IPS DF 6.9 (cell line): ENCODE measurements at regions not wholly inside any gene's neighbourhood (a gene's known extent, or its start where the extent isn't known, plus 50 kb on each side); places are given as distances from the start of the nearest gene placed in this dataset.

ENCODE experiments used
- DNase-seq: peaks from one replicate; pipeline ENCODE4 v3.0.0-alpha.2; 2013; ENCODE audit warnings: low read depth, low spot score
- H3K27ac ChIP-seq: one replicate; pipeline ENCODE4 v1.5.1; 2013; ENCODE audit warnings: low read length, control low read depth
- H3K27me3 ChIP-seq: 2 replicates; pipeline ENCODE4 v1.6.1; 2013; ENCODE audit warnings: mild to moderate bottlenecking, low read length; ENCODE audit not compliant: control insufficient read depth, insufficient read depth
- H3K36me3 ChIP-seq: 2 replicates; pipeline ENCODE4 v1.6.1; 2013; ENCODE audit warnings: low read length; ENCODE audit not compliant: control insufficient read depth, insufficient read depth
- H3K4me1 ChIP-seq: 2 replicates; pipeline ENCODE4 v1.6.1; 2013; ENCODE audit warnings: low read length; ENCODE audit not compliant: control insufficient read depth, insufficient read depth
- H3K4me3 ChIP-seq: 2 replicates; pipeline ENCODE4 v1.5.1; 2013; ENCODE audit warnings: mild to moderate bottlenecking, low read length
- H3K9me3 ChIP-seq: 2 replicates; pipeline ENCODE4 v1.6.1; 2013; ENCODE audit warnings: low read length, inconsistent platforms; ENCODE audit not compliant: control insufficient read depth, insufficient read depth
- WGBS: extraction: QIAGEN DNeasy Blood & Tissue Kit; methylation state at CpG from one replicate; pipeline ENCODE4 v1.1.7; 2013; ENCODE audit warnings: mixed read lengths, missing lambda C conversion rate; ENCODE audit not compliant: insufficient read length, insufficient coverage; 5-methylcytosine and 5-hydroxymethylcytosine counted together

DNA sequence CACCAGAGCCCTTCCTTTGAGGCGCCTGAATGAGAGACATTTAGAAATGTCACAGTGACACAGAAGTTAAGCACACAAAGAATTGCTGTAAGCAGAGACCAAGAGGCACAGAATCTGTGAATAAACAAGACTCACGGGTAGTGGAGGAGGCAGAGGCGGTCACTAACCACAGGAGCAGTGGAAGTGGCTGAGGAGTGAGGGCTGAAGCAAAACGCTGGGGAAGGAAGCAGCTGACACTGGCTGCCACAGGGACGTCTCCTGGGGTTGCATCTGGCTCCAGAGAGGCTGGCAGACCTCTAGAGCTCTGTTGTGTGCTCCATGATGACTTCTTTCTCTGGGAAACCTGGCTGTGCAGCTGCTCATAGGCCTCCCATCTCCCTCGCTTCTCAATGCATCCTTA lies 65.0 kb upstream of the SLC2A12 start:
- Histone ChIP-seq H3K9me3 (no peaks in the 10 kb centered on the region), H3K4me3 (no peak overlapping the region), H3K36me3 (no peaks in the 10 kb centered on the region; the same call in 1 of the 2 replicates), H3K4me1 (0 out of 2 replicates have a peak, but pooled peaks cover 1% of the 10 kb centered on the region), H3K27ac (no peak overlapping the region), H3K27me3 (no peaks in the 10 kb centered on the region)
- WGBS, result no CpG with 5 or more reads among the region's 6 CpGs
- no peak for DNase-seq

DNA sequence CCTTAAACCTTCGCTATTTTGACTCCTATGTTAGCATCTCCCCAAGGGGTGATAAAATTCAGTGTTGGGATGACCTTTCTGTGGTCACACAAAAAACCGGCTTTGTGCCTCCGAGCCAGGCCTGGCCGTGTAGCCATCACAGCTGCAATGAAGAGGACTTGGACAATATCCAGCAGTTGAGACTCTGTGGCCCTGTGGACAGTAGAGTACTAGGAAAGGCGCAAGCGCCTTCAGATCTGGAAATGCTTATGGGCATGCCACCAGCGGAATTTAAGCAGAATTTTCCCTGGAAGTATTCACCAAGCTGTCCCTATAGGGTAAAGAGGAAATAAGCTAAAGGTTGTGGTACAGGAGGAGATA lies 63.3 kb upstream of the SLC2A12 start:
- 0 out of 2 replicates have a peak, but pooled peaks cover 1% of the 10 kb centered on the region for H3K4me1 ChIP-seq
- H3K4me3 ChIP-seq, result no peak overlapping the region
- H3K36me3 ChIP-seq, result no peaks in the 10 kb centered on the region; the same call in 1 of the 2 replicates
- H3K9me3 ChIP-seq, result no peaks in the 10 kb centered on the region
- no CpG with 5 or more reads among the region's 7 CpGs for WGBS
- no peak for DNase-seq
- no peaks in the 10 kb centered on the region for H3K27me3 ChIP-seq
- H3K27ac ChIP-seq, result no peak overlapping the region

DNA sequence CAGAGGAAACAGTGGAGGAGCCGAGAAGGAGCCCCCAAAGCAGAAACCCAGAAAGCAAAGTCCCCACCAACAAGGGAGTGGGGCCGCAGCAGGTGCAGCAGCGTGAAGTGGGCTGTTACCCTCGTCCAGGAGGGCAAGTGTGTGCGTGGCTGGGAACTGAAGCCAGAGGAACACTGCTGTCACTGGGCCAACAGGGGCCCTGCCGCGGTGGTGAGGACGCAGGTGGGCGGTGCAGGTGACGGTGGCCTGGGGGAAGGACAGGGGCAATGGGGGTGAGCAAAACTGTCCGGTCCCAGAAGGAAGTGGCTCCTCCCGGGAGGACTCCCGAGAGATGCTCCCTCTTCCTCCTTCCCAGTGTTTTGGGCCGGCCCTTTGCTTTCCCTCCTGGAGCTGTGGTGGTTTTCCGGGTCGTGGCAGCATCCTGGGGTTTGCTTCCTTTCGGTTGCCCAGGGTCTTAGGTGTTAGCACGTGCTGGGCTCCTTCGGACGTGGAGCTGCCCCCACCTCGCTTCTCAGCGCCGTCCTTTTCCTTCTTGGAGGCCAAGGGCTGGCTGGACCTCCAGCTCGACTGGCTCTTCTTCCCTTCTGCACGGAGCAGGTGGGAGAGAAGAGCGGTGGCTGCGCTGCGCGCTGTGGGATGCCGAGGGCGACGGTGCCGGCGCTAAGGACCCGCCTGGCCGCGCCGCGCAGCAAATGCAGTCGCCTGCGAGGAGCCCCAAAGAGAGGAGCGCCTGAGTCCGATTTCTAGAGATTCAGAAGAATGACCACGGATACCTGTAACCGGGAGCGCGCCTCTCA lies 62.7 kb upstream of the SLC2A12 start:
- Histone ChIP-seq H3K36me3 (no peaks in the 10 kb centered on the region; the same call in 1 of the 2 replicates), H3K27me3 (no peaks in the 10 kb centered on the region), H3K4me3 (no peak overlapping the region), H3K27ac (no peak overlapping the region), H3K4me1 (0 out of 2 replicates have a peak, but pooled peaks cover 1% of the 10 kb centered on the region), H3K9me3 (no peaks in the 10 kb centered on the region)
- no peak for DNase-seq
- WGBS, result no CpG with 5 or more reads among the region's 47 CpGs

DNA sequence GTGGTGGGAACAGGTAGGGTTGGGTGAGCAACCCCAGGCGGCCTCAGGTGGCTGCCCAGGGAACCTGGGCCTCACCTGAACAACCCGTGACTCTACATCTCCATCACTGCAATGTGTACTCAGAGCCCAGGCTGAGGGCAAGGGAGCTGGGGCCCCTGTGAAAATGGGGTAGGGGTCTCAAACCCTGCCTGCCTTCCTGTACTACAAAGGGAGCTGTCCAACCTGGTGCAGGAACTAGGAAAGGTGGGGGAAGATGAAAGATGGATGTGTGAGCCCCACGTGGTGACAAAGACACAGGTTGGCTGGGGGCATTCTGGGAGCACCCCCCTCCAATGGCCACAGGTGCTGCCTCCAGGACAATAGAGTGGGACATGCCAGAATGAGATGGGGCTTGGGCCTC lies 62.1 kb upstream of the SLC2A12 start:
- H3K4me3 ChIP-seq, result no peak overlapping the region
- no peak overlapping the region for H3K27ac ChIP-seq
- H3K9me3 ChIP-seq, result no peaks in the 10 kb centered on the region
- WGBS, result no CpG with 5 or more reads among the region's 3 CpGs
- 0 out of 2 replicates have a peak, but pooled peaks cover 1% of the 10 kb centered on the region for H3K4me1 ChIP-seq
- H3K36me3 ChIP-seq, result no peaks in the 10 kb centered on the region; the same call in 1 of the 2 replicates
- no peak for DNase-seq
- H3K27me3 ChIP-seq, result no peaks in the 10 kb centered on the region

DNA sequence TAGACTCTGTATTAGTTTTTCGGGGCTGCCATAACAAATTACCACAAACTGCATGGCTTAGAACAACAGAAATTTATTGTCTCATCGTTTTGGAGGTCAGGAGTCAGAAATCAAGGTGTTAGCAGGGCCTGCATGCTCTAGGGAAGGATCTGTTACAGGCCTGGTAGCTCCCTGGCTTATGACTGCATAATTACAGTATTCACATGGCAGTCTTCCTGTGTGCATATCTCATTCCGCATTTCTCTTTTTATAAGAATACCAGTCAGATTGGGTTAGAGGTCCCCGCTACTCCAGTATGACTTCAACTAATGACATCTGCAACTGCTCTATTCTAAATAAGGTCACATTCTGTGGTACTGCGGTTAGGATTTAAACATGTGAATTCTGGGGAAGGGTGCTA lies 59.3 kb upstream of the SLC2A12 start:
- Histone ChIP-seq H3K9me3 (no peaks in the 10 kb centered on the region), H3K27me3 (no peaks in the 10 kb centered on the region), H3K36me3 (no peaks in the 10 kb centered on the region; the same call in 1 of the 2 replicates), H3K4me1 (no peaks in the 10 kb centered on the region), H3K4me3 (no peak overlapping the region), H3K27ac (no peak overlapping the region)
- DNase-seq, result no peak
- WGBS, result no CpG with 5 or more reads among the region's 5 CpGs

DNA sequence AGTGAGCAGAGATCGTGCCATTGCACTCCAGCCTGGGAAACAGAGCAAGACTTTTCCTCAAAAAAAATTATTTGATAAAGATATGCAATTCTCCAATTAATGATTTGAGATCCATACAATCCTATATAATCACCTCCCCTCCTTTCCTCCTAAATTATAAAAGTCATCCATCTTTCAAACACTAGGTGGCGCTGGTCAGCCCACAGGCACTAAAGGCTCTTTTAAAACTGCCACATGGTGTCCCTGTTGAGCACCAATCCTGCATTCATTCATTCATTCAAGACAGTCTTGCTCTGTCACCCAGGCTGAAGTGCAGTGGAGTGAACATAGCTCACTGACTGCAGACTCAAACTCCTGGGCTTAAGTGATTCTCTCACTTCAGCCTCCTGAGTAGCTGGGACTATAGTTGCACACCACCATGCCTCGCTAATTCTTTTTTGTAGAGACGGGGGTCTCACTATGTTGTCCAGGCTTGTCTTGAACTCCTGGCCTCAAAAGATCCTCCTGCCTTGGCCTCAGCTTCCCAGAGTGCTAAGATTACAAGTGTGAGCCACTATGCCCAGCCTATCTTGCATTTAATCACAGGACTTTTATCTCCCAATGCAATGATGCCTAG lies 58.7 kb upstream of the SLC2A12 start:
- no peaks in the 10 kb centered on the region for H3K27me3 ChIP-seq
- H3K27ac ChIP-seq, result no peak overlapping the region
- no peaks in the 10 kb centered on the region; the same call in 1 of the 2 replicates for H3K36me3 ChIP-seq
- H3K4me1 ChIP-seq, result no peaks in the 10 kb centered on the region
- H3K9me3 ChIP-seq, result no peaks in the 10 kb centered on the region
- no CpG with 5 or more reads among the region's 4 CpGs for WGBS
- no peak overlapping the region for H3K4me3 ChIP-seq
- DNase-seq, result peak; percentile 39

DNA sequence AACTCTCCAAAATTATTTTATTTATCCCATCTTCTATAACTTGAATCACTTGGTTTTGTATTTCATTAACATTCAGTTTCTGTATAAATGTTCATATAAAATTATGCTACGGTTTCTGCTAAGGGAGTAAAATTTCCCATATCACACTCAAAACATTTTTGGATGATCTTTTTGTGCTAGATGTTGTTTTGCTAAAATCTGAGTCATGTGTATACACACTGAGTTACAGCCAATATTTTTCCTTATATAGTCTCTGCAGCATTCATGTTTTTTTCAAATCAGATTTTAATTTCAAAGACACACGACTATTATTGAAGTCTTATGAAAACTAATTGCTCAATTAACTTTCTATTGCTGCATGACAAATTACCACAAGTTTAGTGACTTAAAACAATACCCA lies 54.3 kb upstream of the SLC2A12 start:
- Histone ChIP-seq H3K27me3 (no peaks in the 10 kb centered on the region), H3K9me3 (no peaks in the 10 kb centered on the region), H3K4me3 (no peak overlapping the region), H3K27ac (no peak overlapping the region), H3K4me1 (no peaks in the 10 kb centered on the region), H3K36me3 (no peaks in the 10 kb centered on the region)
- WGBS, result no CpG with 5 or more reads among the region's 2 CpGs
- no peak for DNase-seq

DNA sequence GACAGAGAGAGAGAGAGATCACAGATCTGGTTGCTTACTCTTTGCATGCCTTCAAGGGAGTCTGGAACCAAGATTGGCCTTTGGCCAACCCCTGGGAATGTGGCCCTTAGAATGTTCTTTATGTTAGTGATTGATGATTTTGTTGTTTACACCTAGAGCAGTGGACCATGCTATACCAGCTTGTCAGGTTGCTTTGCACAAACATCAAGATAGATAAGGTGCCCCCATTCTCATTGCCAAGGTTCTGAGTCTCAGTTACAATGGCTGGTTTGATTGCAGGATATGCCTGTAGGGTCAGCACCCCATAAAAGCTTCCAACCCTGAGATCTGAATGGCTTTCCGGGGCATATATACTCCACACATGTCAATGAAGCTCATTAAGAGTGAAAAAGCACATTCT lies 53.5 kb upstream of the SLC2A12 start:
- H3K27ac ChIP-seq, result no peak overlapping the region
- DNase-seq, result no peak
- no peaks in the 10 kb centered on the region for H3K9me3 ChIP-seq
- H3K4me1 ChIP-seq, result no peaks in the 10 kb centered on the region
- H3K4me3 ChIP-seq, result no peak overlapping the region
- WGBS, result no CpG with 5 or more reads among the region's 1 CpG
- no peaks in the 10 kb centered on the region for H3K27me3 ChIP-seq
- no peaks in the 10 kb centered on the region for H3K36me3 ChIP-seq

DNA sequence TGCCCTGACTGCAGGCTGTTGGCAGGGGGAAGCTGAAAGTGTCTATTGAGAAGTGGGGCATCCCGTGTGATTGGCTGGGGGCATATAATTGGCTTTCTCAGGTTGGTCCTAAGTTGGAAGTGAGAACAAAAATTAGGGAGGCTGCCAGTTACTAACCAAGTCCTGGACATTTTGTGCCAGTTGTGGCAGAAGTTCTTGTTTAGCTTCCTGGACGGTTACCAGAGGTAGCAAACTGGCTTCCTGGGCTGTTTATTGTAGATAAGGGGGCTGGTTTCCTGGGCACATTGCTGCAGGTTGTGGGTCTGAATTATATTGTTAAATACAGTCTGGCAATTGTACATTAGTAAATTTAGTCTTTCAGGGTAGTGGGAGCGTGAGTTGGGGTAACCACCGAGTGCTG lies 50.6 kb upstream of the SLC2A12 start:
- H3K9me3 ChIP-seq, result no peaks in the 10 kb centered on the region
- no peak overlapping the region for H3K27ac ChIP-seq
- no peaks in the 10 kb centered on the region for H3K4me1 ChIP-seq
- DNase-seq, result no peak
- no CpG with 5 or more reads among the region's 4 CpGs for WGBS
- no peaks in the 10 kb centered on the region for H3K27me3 ChIP-seq
- H3K36me3 ChIP-seq, result no peaks in the 10 kb centered on the region
- no peak overlapping the region for H3K4me3 ChIP-seq
